ENCODE measurements at regions not wholly inside any gene's neighbourhood (a gene's known extent, or its start where the extent isn't known, plus 50 kb on each side); places are given as distances from the start of the nearest gene placed in this dataset.

- DNase-seq: no peak
Observed at GRCh38 chr1:168386492-168386891, 105.8 kb downstream of the TBX19 start.

GRCh38 chr1:168381850-168382249 lies 101.2 kb downstream of the TBX19 start:
- no peak for DNase-seq

- DNase-seq: no peak
Observed at GRCh38 chr1:168380945-168381344, 100.3 kb downstream of the TBX19 start.

- no peak for DNase-seq
Observed at GRCh38 chr1:168379104-168379860, 98.6 kb downstream of the TBX19 start.

GRCh38 chr1:168375566-168376300 lies 95.1 kb downstream of the TBX19 start:
- no peak for DNase-seq

GRCh38 chr1:168374566-168374965 lies 93.9 kb downstream of the TBX19 start:
- DNase-seq: no peak

GRCh38 chr1:168373869-168374268 lies 93.2 kb downstream of the TBX19 start:
- DNase-seq: no peak

- no peak for DNase-seq
Observed at GRCh38 chr1:168372861-168373371, 92.2 kb downstream of the TBX19 start.

- DNase-seq: no peak
Observed at GRCh38 chr1:168372307-168372706, 91.6 kb downstream of the TBX19 start.

GRCh38 chr1:168371477-168371876 lies 90.8 kb downstream of the TBX19 start:
- no peak for DNase-seq

- DNase-seq: no peak
Observed at GRCh38 chr1:168370586-168370985, 89.9 kb downstream of the TBX19 start.

GRCh38 chr1:168369655-168370054 lies 89.0 kb downstream of the TBX19 start:
- no peak for DNase-seq

- no peak for DNase-seq
Observed at GRCh38 chr1:168368131-168368530, 87.5 kb downstream of the TBX19 start.

- DNase-seq: no peak
Observed at GRCh38 chr1:168365719-168366479, 85.2 kb downstream of the TBX19 start.
